ENCODE measurements at regions not wholly inside any gene's neighbourhood (a gene's known extent, or its start where the extent isn't known, plus 50 kb on each side); places are given as distances from the start of the nearest gene placed in this dataset.

DNA sequence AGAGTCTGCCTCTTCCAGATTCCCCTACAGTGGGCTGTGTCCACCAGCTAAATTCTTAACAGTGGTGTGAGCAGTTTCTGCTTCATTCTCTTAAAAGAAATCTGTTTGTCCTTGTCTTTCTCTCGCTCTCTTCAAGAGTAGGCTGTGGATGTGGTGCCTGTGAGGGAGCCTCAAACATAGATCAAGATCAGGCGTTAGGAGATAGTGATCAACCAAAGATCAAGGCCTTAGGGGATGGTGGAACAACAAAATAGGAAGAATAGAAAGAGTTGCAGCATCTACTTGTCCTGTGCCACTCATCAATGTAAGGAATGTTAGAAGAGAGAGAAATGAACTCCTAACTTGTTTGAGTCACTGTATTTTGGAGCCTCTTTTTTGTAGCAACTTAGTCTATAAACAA lies 144.2 kb downstream of the AASDH start:
- TF ChIP-seq POLR2AphosphoS5 (IDR thresholded peaks at IDR 0.05; ENCODE audit: low read depth, low read length) (no peak), ZNF138 (CRISPR knock-in tag; IDR thresholded peaks at IDR 0.05; ENCODE audit: low read depth) (no peak), ZKSCAN1 (IDR thresholded peaks at IDR 0.05; ENCODE audit: low read length) (no peak), SIN3A (IDR thresholded peaks at IDR 0.05; ENCODE audit: borderline replicate concordance, low read depth, low read length) (no peak), ATF1 (CRISPR knock-in tag; IDR thresholded peaks at IDR 0.05) (no peak), PRDM4 (CRISPR knock-in tag; IDR thresholded peaks at IDR 0.05; ENCODE audit: borderline replicate concordance) (no peak), RBM22 (optimal IDR thresholded peaks at IDR 0.05; ENCODE audit: low read length) (no peak), EP300 (IDR thresholded peaks at IDR 0.05; ENCODE audit: low read depth in 2 of 2, low read length in 2 of 2) (no peak), EP300 (CRISPR knock-in tag; IDR thresholded peaks at IDR 0.05; ENCODE audit: borderline replicate concordance) (no peak), SMARCE1 (IDR thresholded peaks at IDR 0.05; ENCODE audit: borderline replicate concordance) (no peak), YY1 (IDR thresholded peaks at IDR 0.05; ENCODE audit: insufficient read depth, insufficient replicate concordance, low read depth, low read length) (no peak)
- TF ChIP-seq, protein P1, sequence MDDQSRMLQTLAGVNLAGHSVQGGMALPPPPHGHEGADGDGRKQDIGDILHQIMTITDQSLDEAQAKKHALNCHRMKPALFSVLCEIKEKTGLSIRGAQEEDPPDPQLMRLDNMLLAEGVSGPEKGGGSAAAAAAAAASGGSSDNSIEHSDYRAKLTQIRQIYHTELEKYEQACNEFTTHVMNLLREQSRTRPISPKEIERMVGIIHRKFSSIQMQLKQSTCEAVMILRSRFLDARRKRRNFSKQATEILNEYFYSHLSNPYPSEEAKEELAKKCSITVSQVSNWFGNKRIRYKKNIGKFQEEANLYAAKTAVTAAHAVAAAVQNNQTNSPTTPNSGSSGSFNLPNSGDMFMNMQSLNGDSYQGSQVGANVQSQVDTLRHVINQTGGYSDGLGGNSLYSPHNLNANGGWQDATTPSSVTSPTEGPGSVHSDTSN (CRISPR knock-in tag; IDR thresholded peaks at IDR 0.05; ENCODE audit: borderline replicate concordance): no peak

All from HepG2 (cell line).